ENCODE measurements at regions not wholly inside any gene's neighbourhood (a gene's known extent, or its start where the extent isn't known, plus 50 kb on each side); places are given as distances from the start of the nearest gene placed in this dataset.
A peak's percentile ranks its signal among the peaks of the same experiment; 100 is the strongest.
"Not testable (repeated sequence)": the region's sequence is repeated elsewhere in the genome, so short reads cannot be mapped to it uniquely, and the experiment has no call there.

GRCh38 chr11:106568632-106569031 lies 449.6 kb downstream of the GUCY1A2 start:
- no peak for TF ChIP-seq CTCF (conservative IDR thresholded peaks at IDR 0.05)
- Mint-ChIP-seq H3K9me3 (peaks cover 5% of the 10 kb centered on the region), H3K36me3 (no peaks in the 10 kb centered on the region), H3K4me1 (ENCODE audit: unreplicated experiment) (no peaks in the 10 kb centered on the region), H3K27ac (no peak overlapping the region), H3K27me3 (no peaks in the 10 kb centered on the region), H3K4me3 (no peak overlapping the region)
- no peak for DNase-seq (ENCODE audit: extremely low spot score, unreplicated experiment)

DNA sequence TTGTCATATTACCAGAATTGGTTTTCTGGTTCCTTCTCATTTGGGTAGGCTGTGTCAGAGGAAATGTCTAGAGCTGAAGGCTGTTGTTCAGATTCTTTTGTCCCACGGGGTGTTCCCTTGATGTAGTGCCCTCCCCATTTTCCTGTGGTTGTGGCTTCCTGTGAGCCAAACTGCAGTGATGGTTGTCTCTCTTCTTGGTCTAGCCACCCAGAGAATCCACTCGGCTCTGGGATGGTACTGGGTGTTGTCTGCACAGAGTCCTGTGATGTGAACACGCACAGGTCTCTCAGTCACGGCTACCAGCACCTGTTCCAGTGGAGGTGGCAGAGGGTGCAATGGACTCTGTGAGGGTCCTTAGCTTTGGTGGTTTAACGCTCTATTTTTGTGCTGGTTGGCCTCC lies 440.9 kb downstream of the GUCY1A2 start:
- not testable (repeated sequence) for H3K4me3 Mint-ChIP-seq; H3K36me3 Mint-ChIP-seq; H3K27ac Mint-ChIP-seq; DNase-seq (ENCODE audit: extremely low spot score, unreplicated experiment); H3K4me1 Mint-ChIP-seq (ENCODE audit: unreplicated experiment); H3K9me3 Mint-ChIP-seq; H3K27me3 Mint-ChIP-seq

- H3K4me1 Mint-ChIP-seq (ENCODE audit: unreplicated experiment), result no peaks in the 10 kb centered on the region
- DNase-seq (ENCODE audit: extremely low spot score, unreplicated experiment), result no peak
- no peaks in the 10 kb centered on the region for H3K27me3 Mint-ChIP-seq
- H3K27ac Mint-ChIP-seq, result no peak overlapping the region
- no peaks in the 10 kb centered on the region for H3K9me3 Mint-ChIP-seq
- no peak overlapping the region for H3K4me3 Mint-ChIP-seq
- no peaks in the 10 kb centered on the region for H3K36me3 Mint-ChIP-seq
- no peak for TF ChIP-seq CTCF (conservative IDR thresholded peaks at IDR 0.05)
These were observed 436.9 kb downstream of the GUCY1A2 start for GRCh38 chr11:106581399-106581798.

DNA sequence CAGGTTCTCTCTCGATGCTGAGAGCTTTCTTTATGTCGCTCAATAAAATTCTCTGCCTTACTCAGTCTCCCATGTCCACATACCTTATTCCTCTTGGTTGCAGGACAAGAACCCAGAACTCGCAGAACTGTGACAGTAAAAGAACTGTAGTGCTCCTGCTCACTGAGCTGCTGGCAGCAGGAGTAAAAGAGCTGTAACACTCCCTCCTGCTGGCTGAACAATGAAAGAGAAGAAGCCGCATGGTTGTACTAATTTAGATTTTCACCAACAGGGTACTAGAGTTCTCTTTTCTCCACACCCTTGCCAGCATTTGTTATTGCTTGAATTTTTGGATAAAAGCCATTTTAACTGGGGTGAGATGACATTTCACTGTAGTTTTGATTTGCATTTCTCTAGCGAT lies 433.2 kb downstream of the GUCY1A2 start:
- Mint-ChIP-seq H3K4me1 (ENCODE audit: unreplicated experiment) (no peaks in the 10 kb centered on the region), H3K27ac (no peak overlapping the region), H3K4me3 (no peak overlapping the region), H3K36me3 (no peaks in the 10 kb centered on the region), H3K9me3 (no peaks in the 10 kb centered on the region), H3K27me3 (no peaks in the 10 kb centered on the region)
- DNase-seq (ENCODE audit: extremely low spot score, unreplicated experiment), result no peak
- TF ChIP-seq CTCF (conservative IDR thresholded peaks at IDR 0.05), result peak; percentile 60

DNA sequence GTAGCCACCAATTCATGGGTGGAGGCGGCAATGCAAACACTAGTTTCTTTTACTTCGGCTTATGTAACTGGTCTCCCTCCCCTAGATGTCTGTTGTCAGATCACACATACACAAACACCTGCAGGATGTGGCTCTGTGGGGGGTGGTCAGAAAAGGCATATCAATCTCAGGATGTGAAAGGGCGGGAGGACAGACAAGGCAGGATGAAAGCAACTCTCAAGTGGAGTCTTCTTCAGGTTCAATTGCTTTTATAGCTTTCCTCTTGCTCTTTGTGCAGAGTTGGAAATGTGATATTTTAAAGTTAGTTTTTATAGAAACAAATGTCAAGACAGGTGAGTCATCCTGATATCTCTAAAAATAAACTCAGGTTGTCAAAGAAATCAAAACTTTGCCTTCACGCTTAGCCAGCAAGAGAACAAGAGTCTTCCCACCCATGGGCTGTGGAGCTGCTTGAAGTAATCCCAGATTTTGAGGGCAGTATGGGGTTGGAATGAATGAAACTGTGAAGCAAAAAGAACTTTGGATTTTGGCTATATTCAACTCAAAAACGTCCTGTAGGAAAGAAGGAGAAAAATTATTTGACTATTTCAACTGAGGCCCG lies 423.4 kb downstream of the GUCY1A2 start:
- TF ChIP-seq CTCF (conservative IDR thresholded peaks at IDR 0.05), result no peak
- Mint-ChIP-seq H3K4me1 (ENCODE audit: unreplicated experiment) (peaks cover 13% of the 10 kb centered on the region), H3K36me3 (no peaks in the 10 kb centered on the region), H3K27me3 (no peaks in the 10 kb centered on the region), H3K27ac (no peak overlapping the region), H3K4me3 (no peak overlapping the region), H3K9me3 (peaks cover 10% of the 10 kb centered on the region)
- no peak for DNase-seq (ENCODE audit: extremely low spot score, unreplicated experiment)

GRCh38 chr11:106601684-106602297 lies 416.5 kb downstream of the GUCY1A2 start:
- DNase-seq (ENCODE audit: extremely low spot score, unreplicated experiment), result no peak
- Mint-ChIP-seq H3K27me3 (no peaks in the 10 kb centered on the region), H3K4me1 (ENCODE audit: unreplicated experiment) (peaks cover 6% of the 10 kb centered on the region), H3K36me3 (no peaks in the 10 kb centered on the region), H3K9me3 (peaks cover 6% of the 10 kb centered on the region), H3K4me3 (no peak overlapping the region), H3K27ac (no peak overlapping the region)
- TF ChIP-seq CTCF (conservative IDR thresholded peaks at IDR 0.05), result no peak
